IgD-negative memory B cell (primary cell): ENCODE measurements at regions not wholly inside any gene's neighbourhood (a gene's known extent, or its start where the extent isn't known, plus 50 kb on each side); places are given as distances from the start of the nearest gene placed in this dataset.

ENCODE experiments used
- H3K27ac Mint-ChIP-seq, 3 donors: one replicate each; pipeline ENCODE4 v1.8.0; 2020 to 2022; ENCODE audit warnings: mild to moderate bottlenecking in 3 of 3, mixed read lengths in 3 of 3, moderate library complexity in 1 of 3
- H3K27me3 Mint-ChIP-seq: one replicate; pipeline ENCODE4 v1.8.0; 2021; ENCODE audit warnings: mixed read lengths
- H3K36me3 Mint-ChIP-seq: one replicate; pipeline ENCODE4 v1.8.0; 2020; ENCODE audit warnings: mild to moderate bottlenecking, mixed read lengths
- H3K4me1 Mint-ChIP-seq, 3 donors: one replicate each; pipeline ENCODE4 v1.8.0; 2020 to 2022; ENCODE audit warnings: mixed read lengths in 3 of 3, mild to moderate bottlenecking in 1 of 3
- H3K4me3 Mint-ChIP-seq, 4 donors: one replicate each; pipeline ENCODE4 v1.8.0; 2020 to 2022; ENCODE audit warnings: mild to moderate bottlenecking in 4 of 4, mixed read lengths in 4 of 4, moderate library complexity in 3 of 4
- H3K9me3 Mint-ChIP-seq, 3 donors: one replicate each; pipeline ENCODE4 v1.8.0; 2020 to 2021; ENCODE audit warnings: mixed read lengths in 3 of 3, mild to moderate bottlenecking in 1 of 3

- Mint-ChIP-seq H3K9me3 (no peaks in the 10 kb centered on the region), H3K27ac (no peak overlapping the region), H3K4me1 (no peaks in the 10 kb centered on the region), H3K27me3 (peaks cover 2% of the 10 kb centered on the region), H3K36me3 (no peaks in the 10 kb centered on the region), H3K4me3 (no peak overlapping the region)
These were observed 81.4 kb upstream of the SPAG17 start for GRCh38 chr1:118266436-118266835.

GRCh38 chr1:118264343-118264742, 79.3 kb upstream of the SPAG17 start:
- no peaks in the 10 kb centered on the region for H3K9me3 Mint-ChIP-seq
- H3K27ac Mint-ChIP-seq, result no peak overlapping the region
- H3K4me3 Mint-ChIP-seq, result no peak overlapping the region
- no peaks in the 10 kb centered on the region for H3K27me3 Mint-ChIP-seq
- H3K36me3 Mint-ChIP-seq, result no peaks in the 10 kb centered on the region
- no peaks in the 10 kb centered on the region for H3K4me1 Mint-ChIP-seq

- Mint-ChIP-seq H3K27me3 (no peaks in the 10 kb centered on the region), H3K36me3 (no peaks in the 10 kb centered on the region), H3K27ac (no peak overlapping the region)
These were observed 77.8 kb upstream of the SPAG17 start for GRCh38 chr1:118262865-118263264.

DNA sequence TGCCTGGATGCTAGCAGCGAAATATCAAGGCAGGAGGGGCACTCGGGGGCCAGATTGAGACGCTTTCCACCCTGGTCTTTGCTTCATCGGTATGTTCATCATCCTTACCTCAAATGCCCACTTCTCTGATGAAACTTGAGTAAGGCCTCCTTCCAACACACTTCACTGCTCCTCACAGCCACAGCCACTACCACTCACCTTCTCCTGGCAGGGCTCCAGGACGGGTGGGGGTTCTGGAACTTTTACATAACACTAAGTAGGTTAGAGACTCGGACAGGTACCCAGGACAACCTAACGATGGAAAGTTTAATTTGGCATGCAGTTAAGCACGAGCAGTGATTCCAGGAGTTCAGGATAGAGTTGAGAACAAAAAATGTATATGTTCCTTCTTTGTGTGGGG, 73.9 kb upstream of the SPAG17 start:
- no peak overlapping the region for H3K27ac Mint-ChIP-seq
- H3K9me3 Mint-ChIP-seq, result no peaks in the 10 kb centered on the region
- H3K4me1 Mint-ChIP-seq, result no peaks in the 10 kb centered on the region
- H3K36me3 Mint-ChIP-seq, result no peaks in the 10 kb centered on the region
- no peaks in the 10 kb centered on the region for H3K27me3 Mint-ChIP-seq
- H3K4me3 Mint-ChIP-seq, result no peak overlapping the region

More at GRCh38 chr1:118262865-118263264, 77.8 kb upstream of the SPAG17 start:
- H3K9me3 Mint-ChIP-seq, result no peaks in the 10 kb centered on the region
- no peaks in the 10 kb centered on the region for H3K4me1 Mint-ChIP-seq
- H3K4me3 Mint-ChIP-seq, result no peak overlapping the region

GRCh38 chr1:118257946-118258345, 72.9 kb upstream of the SPAG17 start:
- no peaks in the 10 kb centered on the region for H3K36me3 Mint-ChIP-seq
- H3K4me1 Mint-ChIP-seq, result no peaks in the 10 kb centered on the region
- no peaks in the 10 kb centered on the region for H3K9me3 Mint-ChIP-seq
- no peaks in the 10 kb centered on the region for H3K27me3 Mint-ChIP-seq
- no peak overlapping the region for H3K4me3 Mint-ChIP-seq
- no peak overlapping the region for H3K27ac Mint-ChIP-seq

DNA sequence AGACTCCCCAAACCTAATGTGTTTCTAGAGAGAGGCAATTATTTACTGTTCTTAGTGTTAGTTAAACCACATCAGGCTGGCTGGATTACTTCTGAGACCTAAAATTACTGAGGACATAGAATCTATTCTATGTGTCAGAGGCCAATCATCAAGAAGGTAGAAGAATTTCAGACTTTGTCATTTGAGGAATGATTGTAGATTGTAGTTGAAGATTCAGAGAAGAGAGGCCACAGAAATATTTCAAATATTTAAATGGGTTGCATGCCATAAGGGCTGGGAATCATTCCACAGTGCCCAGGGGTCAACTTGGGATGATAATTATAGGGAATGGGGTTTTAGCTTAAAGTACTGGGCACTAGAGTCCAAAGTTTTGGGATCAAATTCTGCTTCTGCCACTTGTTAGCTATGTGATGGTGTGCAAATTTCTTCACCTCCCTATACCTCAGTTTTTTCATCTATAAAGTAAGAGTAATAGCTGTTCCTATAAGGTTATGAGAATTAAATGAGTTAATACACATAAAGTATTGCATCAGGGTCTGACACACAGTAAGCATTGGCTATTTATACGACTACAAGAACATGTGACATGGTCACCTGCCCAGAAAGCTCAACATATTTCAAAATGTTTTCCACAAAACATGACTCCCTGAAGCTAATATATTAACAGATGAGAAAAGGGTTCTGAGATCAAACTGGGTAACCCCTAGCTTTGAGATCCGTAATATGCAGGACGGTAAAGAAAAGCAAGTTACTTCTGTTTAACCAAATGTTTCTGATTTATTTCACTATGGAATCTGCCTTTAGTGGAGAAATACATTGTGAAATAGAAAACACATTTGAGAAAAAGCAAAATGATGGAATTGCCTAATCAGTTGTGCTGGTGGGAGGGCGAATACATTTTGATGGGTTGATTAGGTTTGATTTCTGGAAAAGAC, 69.7 kb upstream of the SPAG17 start:
- no peak overlapping the region for H3K4me3 Mint-ChIP-seq
- no peaks in the 10 kb centered on the region for H3K4me1 Mint-ChIP-seq
- no peaks in the 10 kb centered on the region for H3K27me3 Mint-ChIP-seq
- no peaks in the 10 kb centered on the region for H3K36me3 Mint-ChIP-seq
- no peaks in the 10 kb centered on the region for H3K9me3 Mint-ChIP-seq
- H3K27ac Mint-ChIP-seq, result no peak overlapping the region

- Mint-ChIP-seq H3K4me3 (no peak overlapping the region), H3K9me3 (no peaks in the 10 kb centered on the region), H3K27ac (no peak overlapping the region), H3K4me1 (no peaks in the 10 kb centered on the region), H3K27me3 (no peaks in the 10 kb centered on the region), H3K36me3 (no peaks in the 10 kb centered on the region)
These were observed 69.0 kb upstream of the SPAG17 start for GRCh38 chr1:118254001-118254400.

GRCh38 chr1:118253053-118253915, 68.3 kb upstream of the SPAG17 start:
- H3K27ac Mint-ChIP-seq, result no peak overlapping the region
- no peaks in the 10 kb centered on the region for H3K9me3 Mint-ChIP-seq
- no peaks in the 10 kb centered on the region for H3K4me1 Mint-ChIP-seq
- H3K27me3 Mint-ChIP-seq, result no peaks in the 10 kb centered on the region
- H3K4me3 Mint-ChIP-seq, result no peak overlapping the region
- no peaks in the 10 kb centered on the region for H3K36me3 Mint-ChIP-seq

- Mint-ChIP-seq H3K9me3 (no peaks in the 10 kb centered on the region), H3K4me1 (no peaks in the 10 kb centered on the region), H3K27ac (no peak overlapping the region), H3K4me3 (no peak overlapping the region), H3K36me3 (no peaks in the 10 kb centered on the region), H3K27me3 (no peaks in the 10 kb centered on the region)
These were observed 67.6 kb upstream of the SPAG17 start for GRCh38 chr1:118252624-118253023.

GRCh38 chr1:118250232-118250631, 65.2 kb upstream of the SPAG17 start:
- Mint-ChIP-seq H3K4me3 (no peak overlapping the region), H3K9me3 (no peaks in the 10 kb centered on the region), H3K27me3 (no peaks in the 10 kb centered on the region), H3K36me3 (no peaks in the 10 kb centered on the region), H3K27ac (no peak overlapping the region), H3K4me1 (peaks cover 0 to 1% (median 0%) of the 10 kb centered on the region in 3 donors)

GRCh38 chr1:118249641-118250040, 64.6 kb upstream of the SPAG17 start:
- Mint-ChIP-seq H3K4me1 (peaks cover 0 to 1% (median 0%) of the 10 kb centered on the region in 3 donors), H3K9me3 (no peaks in the 10 kb centered on the region), H3K27ac (no peak overlapping the region), H3K36me3 (no peaks in the 10 kb centered on the region), H3K4me3 (no peak overlapping the region), H3K27me3 (no peaks in the 10 kb centered on the region)

DNA sequence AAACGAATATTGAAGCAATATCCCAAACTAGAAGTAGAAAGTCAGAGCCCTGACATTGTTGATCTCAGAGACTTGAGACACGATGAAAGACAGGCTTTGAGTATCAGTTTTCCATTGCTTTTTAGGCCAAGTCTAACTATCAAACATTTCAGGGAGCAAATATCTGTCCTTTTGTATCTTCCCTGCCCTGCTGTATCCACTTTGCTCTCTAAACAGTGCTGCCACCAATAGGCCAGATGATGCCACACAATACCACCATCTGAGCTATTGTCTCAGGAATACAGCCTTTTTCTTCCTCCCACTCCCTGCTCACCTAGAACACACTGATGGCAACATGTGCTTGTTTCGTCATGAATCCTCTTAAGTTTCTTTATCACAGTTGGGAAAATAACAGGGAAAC, 62.6 kb upstream of the SPAG17 start:
- Mint-ChIP-seq H3K27me3 (no peaks in the 10 kb centered on the region), H3K9me3 (peaks cover 0 to 3% (median 0%) of the 10 kb centered on the region in 3 donors), H3K4me1 (peaks cover 0 to 1% (median 0%) of the 10 kb centered on the region in 3 donors), H3K27ac (no peak overlapping the region), H3K36me3 (no peaks in the 10 kb centered on the region), H3K4me3 (no peak overlapping the region)

- Mint-ChIP-seq H3K27me3 (no peaks in the 10 kb centered on the region), H3K9me3 (peaks cover 0 to 3% (median 0%) of the 10 kb centered on the region in 3 donors), H3K4me3 (no peak overlapping the region), H3K27ac (no peak overlapping the region), H3K36me3 (no peaks in the 10 kb centered on the region), H3K4me1 (peaks cover 0 to 1% (median 0%) of the 10 kb centered on the region in 3 donors)
These were observed 61.6 kb upstream of the SPAG17 start for GRCh38 chr1:118246646-118247045.

- Mint-ChIP-seq H3K4me1 (peaks cover 0 to 1% (median 0%) of the 10 kb centered on the region in 3 donors), H3K27me3 (no peaks in the 10 kb centered on the region), H3K27ac (no peak overlapping the region), H3K9me3 (peaks cover 4 to 11% (median 5%) of the 10 kb centered on the region in 3 donors), H3K36me3 (no peaks in the 10 kb centered on the region), H3K4me3 (no peak overlapping the region)
These were observed 59.2 kb upstream of the SPAG17 start for GRCh38 chr1:118244194-118244593.

DNA sequence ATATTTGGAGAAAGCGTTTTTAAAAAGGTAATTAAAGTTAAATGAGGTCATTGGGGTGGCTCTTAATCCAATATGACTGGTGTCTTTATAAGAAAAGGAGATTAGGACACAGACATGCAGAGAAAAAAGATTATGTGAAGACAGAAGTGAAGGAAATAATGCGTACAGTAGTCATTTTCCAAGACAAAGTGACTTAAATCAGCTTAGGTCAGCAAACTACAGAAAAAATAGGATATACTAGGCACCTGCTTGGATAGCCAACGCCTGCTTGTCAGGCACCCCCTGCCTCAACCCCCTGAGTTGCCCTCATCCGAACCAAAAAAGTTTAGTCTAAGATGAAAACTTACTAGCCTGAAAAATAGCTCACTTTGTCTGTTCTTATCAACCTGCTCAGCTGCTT, 58.2 kb upstream of the SPAG17 start:
- H3K4me1 Mint-ChIP-seq, result peaks cover 0 to 1% (median 0%) of the 10 kb centered on the region in 3 donors
- no peak overlapping the region for H3K27ac Mint-ChIP-seq
- no peaks in the 10 kb centered on the region for H3K27me3 Mint-ChIP-seq
- H3K36me3 Mint-ChIP-seq, result no peaks in the 10 kb centered on the region
- H3K4me3 Mint-ChIP-seq, result no peak overlapping the region
- peaks cover 4 to 13% (median 8%) of the 10 kb centered on the region in 3 donors for H3K9me3 Mint-ChIP-seq
